SK-N-SH (cell line): ENCODE measurements at regions not wholly inside any gene's neighbourhood (a gene's known extent, or its start where the extent isn't known, plus 50 kb on each side); places are given as distances from the start of the nearest gene placed in this dataset.

Source experiments
- CHD2 ChIP-seq: fragments of 150-350 bp; IDR thresholded peaks from 2 replicates; pipeline ENCODE4 v1.6.1; 2018; ENCODE audit warnings: low read length; ENCODE audit not compliant: partially characterized antibody
- EP300 ChIP-seq, 2 experiments: IDR thresholded peaks; 2 replicates each; pipeline versions ENCODE4 v1.4.0 to v1.6.1; 2012; ENCODE audit warnings: borderline replicate concordance in 1 of 2, low read depth in 1 of 2, low read length in 1 of 2
- MAX ChIP-seq: IDR thresholded peaks from 2 replicates; pipeline ENCODE4 v1.4.0; 2012; ENCODE audit warnings: low read depth
- NFIC ChIP-seq: IDR thresholded peaks from 2 replicates; pipeline ENCODE4 v1.4.0; 2012; ENCODE audit warnings: borderline replicate concordance
- RAD21 ChIP-seq: IDR thresholded peaks from 2 replicates; pipeline ENCODE4 v1.6.1; 2012; ENCODE audit warnings: mild to moderate bottlenecking, low read length
- RCOR1 ChIP-seq: fragments of 150-350 bp; IDR thresholded peaks from 2 replicates; pipeline ENCODE4 v1.6.1; 2017; ENCODE audit warnings: antibody characterized with exemption, low read length
- SIN3A ChIP-seq: IDR thresholded peaks from 2 replicates; pipeline ENCODE4 v1.6.1; 2012; ENCODE audit warnings: low read depth, mild to moderate bottlenecking, low read length, moderate library complexity, borderline replicate concordance
- SMC3 ChIP-seq: IDR thresholded peaks from 2 replicates; pipeline ENCODE4 v1.6.1; 2012; ENCODE audit warnings: low read depth, low read length, improper control_type of control experiment
- USF2 ChIP-seq: fragments of 150-350 bp; IDR thresholded peaks from 2 replicates; pipeline ENCODE4 v1.6.1; 2017; ENCODE audit warnings: antibody characterized with exemption, low read length, low read depth, borderline replicate concordance
- YY1 ChIP-seq: IDR thresholded peaks from 2 replicates; pipeline ENCODE4 v1.4.0; 2012; ENCODE audit warnings: low read depth, mild to moderate bottlenecking
- ZBTB33 ChIP-seq: IDR thresholded peaks from 2 replicates; pipeline ENCODE4 v1.4.0; 2012; ENCODE audit warnings: low read depth, borderline replicate concordance
- TF ChIP-seq, protein P1 (sequence below): fragments of 200-600 bp; sonication (generic); IDR thresholded peaks from 2 replicates; pipeline ENCODE4 v1.6.1; 2017; ENCODE audit warnings: antibody characterized with exemption, mild to moderate bottlenecking, moderate library complexity
- TF ChIP-seq, protein P2 (sequence below): IDR thresholded peaks from 2 replicates; pipeline ENCODE4; 2012
- TF ChIP-seq, protein P3 (sequence below): IDR thresholded peaks from 2 replicates; pipeline ENCODE4 v1.6.1; 2012; ENCODE audit warnings: mild to moderate bottlenecking, low read depth, low read length, moderate library complexity

DNA sequence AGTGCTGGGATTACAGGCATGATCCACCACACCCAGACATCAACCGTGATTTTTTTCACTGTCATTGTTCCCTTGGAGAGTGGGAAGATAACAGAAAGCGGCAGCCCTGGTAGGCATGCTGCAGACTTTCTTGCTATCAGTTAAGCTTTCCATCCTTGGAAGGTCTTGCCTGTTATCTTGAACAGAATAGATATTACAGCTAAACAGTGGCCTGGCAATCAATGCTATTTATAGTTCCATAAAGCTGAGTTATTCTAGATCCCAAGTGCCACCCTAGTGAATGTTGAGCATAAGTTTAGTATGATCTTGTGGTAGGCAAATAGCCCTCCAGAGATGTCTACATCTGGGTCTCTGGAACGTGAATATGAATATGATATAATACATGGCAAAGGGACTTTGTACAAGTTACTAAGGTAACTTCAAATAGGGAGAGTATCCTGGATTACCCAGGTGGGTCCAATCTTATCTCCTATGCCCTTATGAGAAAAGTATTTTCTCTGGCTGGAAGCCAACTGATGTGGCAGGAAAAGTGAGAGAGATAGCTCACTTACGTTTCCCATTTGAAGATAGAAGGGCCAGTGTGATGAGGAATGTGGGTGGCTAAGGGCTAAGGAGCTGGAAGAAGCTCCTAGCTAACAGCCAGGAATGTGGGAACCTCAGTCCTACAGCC, 609.1 kb upstream of the IGFBP3 start:
- TF ChIP-seq SIN3A: no peak
- TF ChIP-seq, protein P1, sequence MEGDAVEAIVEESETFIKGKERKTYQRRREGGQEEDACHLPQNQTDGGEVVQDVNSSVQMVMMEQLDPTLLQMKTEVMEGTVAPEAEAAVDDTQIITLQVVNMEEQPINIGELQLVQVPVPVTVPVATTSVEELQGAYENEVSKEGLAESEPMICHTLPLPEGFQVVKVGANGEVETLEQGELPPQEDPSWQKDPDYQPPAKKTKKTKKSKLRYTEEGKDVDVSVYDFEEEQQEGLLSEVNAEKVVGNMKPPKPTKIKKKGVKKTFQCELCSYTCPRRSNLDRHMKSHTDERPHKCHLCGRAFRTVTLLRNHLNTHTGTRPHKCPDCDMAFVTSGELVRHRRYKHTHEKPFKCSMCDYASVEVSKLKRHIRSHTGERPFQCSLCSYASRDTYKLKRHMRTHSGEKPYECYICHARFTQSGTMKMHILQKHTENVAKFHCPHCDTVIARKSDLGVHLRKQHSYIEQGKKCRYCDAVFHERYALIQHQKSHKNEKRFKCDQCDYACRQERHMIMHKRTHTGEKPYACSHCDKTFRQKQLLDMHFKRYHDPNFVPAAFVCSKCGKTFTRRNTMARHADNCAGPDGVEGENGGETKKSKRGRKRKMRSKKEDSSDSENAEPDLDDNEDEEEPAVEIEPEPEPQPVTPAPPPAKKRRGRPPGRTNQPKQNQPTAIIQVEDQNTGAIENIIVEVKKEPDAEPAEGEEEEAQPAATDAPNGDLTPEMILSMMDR: no peak
- TF ChIP-seq, protein P2, sequence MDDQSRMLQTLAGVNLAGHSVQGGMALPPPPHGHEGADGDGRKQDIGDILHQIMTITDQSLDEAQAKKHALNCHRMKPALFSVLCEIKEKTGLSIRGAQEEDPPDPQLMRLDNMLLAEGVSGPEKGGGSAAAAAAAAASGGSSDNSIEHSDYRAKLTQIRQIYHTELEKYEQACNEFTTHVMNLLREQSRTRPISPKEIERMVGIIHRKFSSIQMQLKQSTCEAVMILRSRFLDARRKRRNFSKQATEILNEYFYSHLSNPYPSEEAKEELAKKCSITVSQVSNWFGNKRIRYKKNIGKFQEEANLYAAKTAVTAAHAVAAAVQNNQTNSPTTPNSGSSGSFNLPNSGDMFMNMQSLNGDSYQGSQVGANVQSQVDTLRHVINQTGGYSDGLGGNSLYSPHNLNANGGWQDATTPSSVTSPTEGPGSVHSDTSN: no peak
- no peak for TF ChIP-seq RCOR1
- no peak for TF ChIP-seq CHD2
- TF ChIP-seq MAX: no peak
- TF ChIP-seq SMC3: no peak
- TF ChIP-seq RAD21: no peak
- TF ChIP-seq USF2: no peak
- no peak for TF ChIP-seq EP300 (IDR thresholded peaks at IDR 0.05; ENCODE audit: borderline replicate concordance in 1 of 2, low read depth in 1 of 2, low read length in 1 of 2)
- TF ChIP-seq YY1: no peak
- TF ChIP-seq, protein P3, sequence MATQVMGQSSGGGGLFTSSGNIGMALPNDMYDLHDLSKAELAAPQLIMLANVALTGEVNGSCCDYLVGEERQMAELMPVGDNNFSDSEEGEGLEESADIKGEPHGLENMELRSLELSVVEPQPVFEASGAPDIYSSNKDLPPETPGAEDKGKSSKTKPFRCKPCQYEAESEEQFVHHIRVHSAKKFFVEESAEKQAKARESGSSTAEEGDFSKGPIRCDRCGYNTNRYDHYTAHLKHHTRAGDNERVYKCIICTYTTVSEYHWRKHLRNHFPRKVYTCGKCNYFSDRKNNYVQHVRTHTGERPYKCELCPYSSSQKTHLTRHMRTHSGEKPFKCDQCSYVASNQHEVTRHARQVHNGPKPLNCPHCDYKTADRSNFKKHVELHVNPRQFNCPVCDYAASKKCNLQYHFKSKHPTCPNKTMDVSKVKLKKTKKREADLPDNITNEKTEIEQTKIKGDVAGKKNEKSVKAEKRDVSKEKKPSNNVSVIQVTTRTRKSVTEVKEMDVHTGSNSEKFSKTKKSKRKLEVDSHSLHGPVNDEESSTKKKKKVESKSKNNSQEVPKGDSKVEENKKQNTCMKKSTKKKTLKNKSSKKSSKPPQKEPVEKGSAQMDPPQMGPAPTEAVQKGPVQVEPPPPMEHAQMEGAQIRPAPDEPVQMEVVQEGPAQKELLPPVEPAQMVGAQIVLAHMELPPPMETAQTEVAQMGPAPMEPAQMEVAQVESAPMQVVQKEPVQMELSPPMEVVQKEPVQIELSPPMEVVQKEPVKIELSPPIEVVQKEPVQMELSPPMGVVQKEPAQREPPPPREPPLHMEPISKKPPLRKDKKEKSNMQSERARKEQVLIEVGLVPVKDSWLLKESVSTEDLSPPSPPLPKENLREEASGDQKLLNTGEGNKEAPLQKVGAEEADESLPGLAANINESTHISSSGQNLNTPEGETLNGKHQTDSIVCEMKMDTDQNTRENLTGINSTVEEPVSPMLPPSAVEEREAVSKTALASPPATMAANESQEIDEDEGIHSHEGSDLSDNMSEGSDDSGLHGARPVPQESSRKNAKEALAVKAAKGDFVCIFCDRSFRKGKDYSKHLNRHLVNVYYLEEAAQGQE: no peak
- no peak for TF ChIP-seq NFIC
- no peak for TF ChIP-seq ZBTB33
